GM12891 (cell line): ENCODE measurements at regions not wholly inside any gene's neighbourhood (a gene's known extent, or its start where the extent isn't known, plus 50 kb on each side); places are given as distances from the start of the nearest gene placed in this dataset.

Experiments used
- PAX5 ChIP-seq: IDR thresholded peaks from 2 replicates; pipeline ENCODE4 v1.6.1; 2011; ENCODE audit warnings: low read length, moderate library complexity, mild to moderate bottlenecking; ENCODE audit not compliant: insufficient read depth, severe bottlenecking
- POLR2A ChIP-seq: IDR thresholded peaks from 2 replicates; pipeline ENCODE4 v1.6.1; 2011; ENCODE audit warnings: low read depth, low read length, control low read depth
- POLR2AphosphoS5 ChIP-seq: IDR thresholded peaks from 2 replicates; pipeline ENCODE4 v1.6.1; 2011; ENCODE audit warnings: low read depth, low read length, control low read depth
- TAF1 ChIP-seq: IDR thresholded peaks from 2 replicates; pipeline ENCODE4 v1.6.1; 2011; ENCODE audit warnings: low read depth, low read length, control low read depth

DNA sequence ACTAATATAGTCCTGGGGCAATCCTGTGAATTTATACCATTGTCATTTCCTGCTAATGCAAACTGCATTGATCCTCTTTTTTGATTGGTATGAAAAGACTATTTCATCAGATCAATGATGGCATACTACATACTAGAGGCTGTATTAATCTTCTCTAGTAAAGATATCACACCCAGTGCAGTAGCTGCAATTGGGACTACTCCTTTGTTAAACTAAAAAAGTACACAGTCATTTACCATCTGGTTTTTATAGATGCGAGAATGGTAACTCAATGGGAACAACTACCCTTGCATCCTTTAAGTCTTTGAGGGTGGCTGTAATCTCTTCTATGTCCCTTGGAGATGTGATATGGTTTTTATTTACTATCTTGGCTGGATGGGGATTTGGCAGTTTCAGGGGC lies 80.2 kb upstream of the STK38L start:
- TF ChIP-seq POLR2A: no peak
- TF ChIP-seq POLR2AphosphoS5: no peak
- TF ChIP-seq PAX5: no peak
- TF ChIP-seq TAF1: no peak
